Heart left ventricle (tissue), 13 donors: ENCODE measurements at regions not wholly inside any gene's neighbourhood (a gene's known extent, or its start where the extent isn't known, plus 50 kb on each side); places are given as distances from the start of the nearest gene placed in this dataset.

Experiments used
- CTCF ChIP-seq, 12 donors: fragments of 200-600 bp; sonication (generic) in 4 of 12; IDR thresholded peaks; one replicate each; pipeline versions ENCODE4 v1.5.0 to v1.8.0; 2018 to 2022; ENCODE audit warnings: antibody characterized with exemption in 12 of 12, mild to moderate bottlenecking in 5 of 12
- POLR2A ChIP-seq, 2 donors: fragments of 450-650 bp; IDR thresholded peaks; one replicate each; pipeline ENCODE4 v1.6.1; 2017; ENCODE audit warnings: antibody characterized with exemption in 2 of 2, mild to moderate bottlenecking in 2 of 2, moderate library complexity in 2 of 2
- donor health status: ischemic (EF 13 %, LVEDD 7.1; RV severe dilation, severe dysfunction).
- donor health status: DM: no; HTN: yes; CAD: no.
- donor health status: DM: no; HTN: no; CAD: no.
- donor health status: ischemic (EF 25% LVEDD 6.9; RV normal size, moderate dysfunction).
- donor health status: ischemic (EF 25% LVEDD 5.7; RV mildly dilated, moderate dysfunction).
- donor health status: ischemic (EF 35%, LVEDD 5.7; RV mildly dilated, moderate dysfunction).
- donor health status: nonischemic (EF 11% LVEDD 7.7; RV severe dilation, severe dysfunction).
- donor health status: DM: yes; HTN: yes; CAD: no.
- donor health status: PGD.
- donor health status: ischemic (EF 29% LVEDD 5.4; RV normal size, mild dysfunction).
- donor health status: nonischemic (EF 23%, LVEDD 6.1; RV moderate dilation, normal function).

GRCh38 chr10:10725196-10725595 lies 292.5 kb upstream of the CELF2 start:
- TF ChIP-seq CTCF (IDR thresholded peaks at IDR 0.05): no peak
- no peak for TF ChIP-seq POLR2A (IDR thresholded peaks at IDR 0.05)
